DOHH2 (cell line): ENCODE measurements at regions not wholly inside any gene's neighbourhood (a gene's known extent, or its start where the extent isn't known, plus 50 kb on each side); places are given as distances from the start of the nearest gene placed in this dataset.

Experiments used
- H3F3A ChIP-seq: fragments of 200-600 bp; sonication (generic), shearing (Covaris generic); 2 replicates; pipeline ENCODE4 v1.6.0; 2016; ENCODE audit warnings: antibody characterized with exemption, mild to moderate bottlenecking; ENCODE audit not compliant: control insufficient read depth, insufficient read depth
- H3K27ac ChIP-seq: fragments of 200-600 bp; sonication (generic); 2 replicates; pipeline ENCODE4 v1.5.1; 2014; ENCODE audit warnings: low read depth, mild to moderate bottlenecking, low read length, moderate library complexity
- H3K27me3 ChIP-seq: fragments of 200-600 bp; sonication (generic); 2 replicates; pipeline ENCODE4 v1.6.1; 2014; ENCODE audit warnings: mild to moderate bottlenecking, low read length, mixed read lengths; ENCODE audit not compliant: control insufficient read depth
- H3K36me3 ChIP-seq: fragments of 200-600 bp; sonication (generic); 2 replicates; pipeline ENCODE4 v1.6.1; 2014; ENCODE audit warnings: mild to moderate bottlenecking, low read length, moderate library complexity, mixed read lengths; ENCODE audit not compliant: control insufficient read depth
- H3K4me1 ChIP-seq: fragments of 200-600 bp; sonication (generic); 2 replicates; pipeline ENCODE4 v1.6.1; 2014; ENCODE audit warnings: mild to moderate bottlenecking, low read length, mixed read lengths; ENCODE audit not compliant: control insufficient read depth
- H3K4me2 ChIP-seq: fragments of 200-600 bp; sonication (generic); 2 replicates; pipeline ENCODE4 v1.6.0; 2014; ENCODE audit warnings: mild to moderate bottlenecking, low read length, moderate library complexity
- H3K4me3 ChIP-seq: fragments of 200-600 bp; sonication (generic); 2 replicates; pipeline ENCODE4 v1.5.1; 2014; ENCODE audit warnings: mild to moderate bottlenecking, low read length, mixed read lengths
- H3K79me2 ChIP-seq: fragments of 200-600 bp; sonication (generic); 2 replicates; pipeline ENCODE4 v1.6.1; 2014; ENCODE audit warnings: mild to moderate bottlenecking, low read length, mixed read lengths; ENCODE audit not compliant: control insufficient read depth
- H3K9me2 ChIP-seq: fragments of 200-600 bp; sonication (generic); replicated peaks from 2 replicates; pipeline ENCODE4 v1.6.1; 2014; ENCODE audit warnings: mild to moderate bottlenecking, low read length, mixed read lengths; ENCODE audit not compliant: control insufficient read depth
- H3K9me3 ChIP-seq: fragments of 200-600 bp; sonication (generic); 2 replicates; pipeline ENCODE4 v1.6.1; 2014; ENCODE audit warnings: antibody characterized with exemption, low read length, mixed read lengths; ENCODE audit not compliant: control insufficient read depth, insufficient read depth
- H4K20me1 ChIP-seq: fragments of 200-600 bp; sonication (generic); 2 replicates; pipeline ENCODE4 v1.6.0; 2014; ENCODE audit warnings: low read depth, mild to moderate bottlenecking, antibody characterized with exemption, low read length, moderate library complexity; ENCODE audit not compliant: control insufficient read depth, insufficient read depth
- EZH2phosphoT487 ChIP-seq: fragments of 200-600 bp; sonication (generic); IDR thresholded peaks from 2 replicates; pipeline ENCODE4 v1.6.1; 2017; ENCODE audit warnings: borderline replicate concordance, mild to moderate bottlenecking, antibody characterized with exemption, low read length, moderate library complexity, mixed read lengths
- TF ChIP-seq, protein P1 (sequence below): fragments of 200-600 bp; sonication (generic); IDR thresholded peaks from one replicate; pipeline ENCODE4 v1.5.1; 2014; ENCODE audit warnings: antibody characterized with exemption, mild to moderate bottlenecking, low read depth, low read length; ENCODE audit not compliant: poor library complexity, severe bottlenecking

DNA sequence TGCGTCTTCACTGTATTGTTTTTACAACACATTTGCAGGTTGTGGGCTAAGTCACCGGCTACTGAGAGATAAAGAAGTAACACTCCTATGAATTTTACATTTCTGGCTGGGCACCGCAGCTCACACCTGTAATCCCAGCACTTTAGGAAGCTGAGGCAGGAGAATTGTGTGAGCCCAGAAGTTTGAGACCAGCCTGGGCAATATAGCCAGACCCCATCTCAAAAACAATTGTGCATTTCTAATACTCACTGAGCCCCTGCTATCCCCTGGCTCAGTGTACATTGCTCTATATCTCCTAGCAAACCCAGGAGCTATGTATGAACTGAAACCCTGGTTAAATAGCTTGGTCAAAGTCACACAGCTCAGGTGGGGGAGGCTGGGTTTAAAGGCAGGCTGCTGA, 108.7 kb downstream of the ZNF281 start:
- no peak overlapping the region for H3K4me3 ChIP-seq
- TF ChIP-seq EZH2phosphoT487: no peak; the same call in 1 of the 2 replicates
- TF ChIP-seq, protein P1, sequence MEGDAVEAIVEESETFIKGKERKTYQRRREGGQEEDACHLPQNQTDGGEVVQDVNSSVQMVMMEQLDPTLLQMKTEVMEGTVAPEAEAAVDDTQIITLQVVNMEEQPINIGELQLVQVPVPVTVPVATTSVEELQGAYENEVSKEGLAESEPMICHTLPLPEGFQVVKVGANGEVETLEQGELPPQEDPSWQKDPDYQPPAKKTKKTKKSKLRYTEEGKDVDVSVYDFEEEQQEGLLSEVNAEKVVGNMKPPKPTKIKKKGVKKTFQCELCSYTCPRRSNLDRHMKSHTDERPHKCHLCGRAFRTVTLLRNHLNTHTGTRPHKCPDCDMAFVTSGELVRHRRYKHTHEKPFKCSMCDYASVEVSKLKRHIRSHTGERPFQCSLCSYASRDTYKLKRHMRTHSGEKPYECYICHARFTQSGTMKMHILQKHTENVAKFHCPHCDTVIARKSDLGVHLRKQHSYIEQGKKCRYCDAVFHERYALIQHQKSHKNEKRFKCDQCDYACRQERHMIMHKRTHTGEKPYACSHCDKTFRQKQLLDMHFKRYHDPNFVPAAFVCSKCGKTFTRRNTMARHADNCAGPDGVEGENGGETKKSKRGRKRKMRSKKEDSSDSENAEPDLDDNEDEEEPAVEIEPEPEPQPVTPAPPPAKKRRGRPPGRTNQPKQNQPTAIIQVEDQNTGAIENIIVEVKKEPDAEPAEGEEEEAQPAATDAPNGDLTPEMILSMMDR: no peak
- no peak overlapping the region for H3K4me2 ChIP-seq

DNA sequence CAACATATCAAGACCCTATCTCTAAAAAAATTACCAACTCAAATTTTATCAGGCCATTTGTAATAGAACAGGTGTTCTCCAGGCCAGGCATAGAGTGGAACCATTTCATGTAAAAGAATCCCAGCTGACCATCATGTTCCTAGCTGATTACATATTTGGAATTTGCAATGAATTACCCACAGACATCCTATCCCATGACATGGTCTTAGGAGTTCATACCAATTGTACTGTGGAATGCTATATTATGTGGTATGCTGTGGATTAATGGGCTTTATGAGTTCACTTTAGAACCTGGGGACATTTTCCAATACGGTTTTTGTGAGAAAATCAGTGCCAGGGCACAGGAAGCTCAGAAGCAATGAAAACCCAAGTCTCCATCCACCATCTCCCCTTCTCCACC, 110.3 kb downstream of the ZNF281 start:
- Histone ChIP-seq H3K79me2 (no peaks in the 10 kb centered on the region), H3K9me3 (no peaks in the 10 kb centered on the region), H3K27ac (no peak overlapping the region), H3K4me2 (no peak overlapping the region), H3F3A (0 out of 2 replicates have a peak, but pooled peaks cover under 1% of the 10 kb centered on the region), H3K36me3 (no peaks in the 10 kb centered on the region), H3K9me2 (no peaks in the 10 kb centered on the region), H3K4me1 (peaks cover 20% of the 10 kb centered on the region), H3K4me3 (no peak overlapping the region), H4K20me1 (no peaks in the 10 kb centered on the region; the same call in 1 of the 2 replicates), H3K27me3 (peaks cover 74% of the 10 kb centered on the region)
- TF ChIP-seq, protein P1: no peak
- no peak for TF ChIP-seq EZH2phosphoT487

More for the DNA sequence above, 108.7 kb downstream of the ZNF281 start:
- peaks cover 36% of the 10 kb centered on the region for H3K4me1 ChIP-seq
- no peaks in the 10 kb centered on the region for H3K36me3 ChIP-seq
- no peaks in the 10 kb centered on the region for H3K9me2 ChIP-seq
- H3F3A ChIP-seq: peaks cover 4% of the 10 kb centered on the region
- H3K27me3 ChIP-seq: peaks cover 77% of the 10 kb centered on the region
- H3K79me2 ChIP-seq: no peaks in the 10 kb centered on the region
- H3K9me3 ChIP-seq: no peaks in the 10 kb centered on the region
- H4K20me1 ChIP-seq: no peaks in the 10 kb centered on the region; the same call in 1 of the 2 replicates
- no peak overlapping the region for H3K27ac ChIP-seq

DNA sequence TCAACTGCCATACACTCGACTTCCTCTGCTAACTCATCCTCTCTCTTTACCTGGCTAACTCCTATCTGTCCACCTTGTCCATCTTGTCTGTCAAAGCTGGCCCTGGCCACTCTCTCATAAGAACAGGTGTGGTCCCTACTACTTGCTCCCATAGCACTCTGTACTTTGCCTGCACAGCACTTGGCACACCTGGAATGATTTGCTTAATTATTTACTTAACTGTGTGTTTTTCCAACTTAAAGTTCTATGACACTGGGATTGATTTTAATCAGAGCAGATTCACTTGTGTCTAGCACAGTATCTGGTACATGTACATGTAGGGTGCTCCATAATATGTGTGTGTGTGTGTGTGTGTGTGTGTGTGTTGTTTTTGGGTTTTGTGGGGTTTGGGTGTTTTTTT, 111.6 kb downstream of the ZNF281 start:
- Histone ChIP-seq H3K36me3 (no peaks in the 10 kb centered on the region), H3K27me3 (peaks cover 74% of the 10 kb centered on the region), H3K9me2 (no peaks in the 10 kb centered on the region), H3F3A (no peaks in the 10 kb centered on the region), H3K79me2 (no peaks in the 10 kb centered on the region), H3K4me1 (peaks cover 21% of the 10 kb centered on the region), H3K4me2 (no peak overlapping the region), H4K20me1 (no peaks in the 10 kb centered on the region; the same call in 1 of the 2 replicates), H3K9me3 (no peaks in the 10 kb centered on the region), H3K4me3 (no peak overlapping the region), H3K27ac (no peak overlapping the region)
- TF ChIP-seq EZH2phosphoT487: no peak
- TF ChIP-seq, protein P1: no peak
